ENCODE measurements at regions not wholly inside any gene's neighbourhood (a gene's known extent, or its start where the extent isn't known, plus 50 kb on each side); places are given as distances from the start of the nearest gene placed in this dataset.
A peak's percentile ranks its signal among the peaks of the same experiment; 100 is the strongest.

GRCh38 chr2:207236156-207236935, 70.6 kb upstream of the KLF7 start:
- DNase-seq (ENCODE audit: low read depth, low spot score) = no peak

DNA sequence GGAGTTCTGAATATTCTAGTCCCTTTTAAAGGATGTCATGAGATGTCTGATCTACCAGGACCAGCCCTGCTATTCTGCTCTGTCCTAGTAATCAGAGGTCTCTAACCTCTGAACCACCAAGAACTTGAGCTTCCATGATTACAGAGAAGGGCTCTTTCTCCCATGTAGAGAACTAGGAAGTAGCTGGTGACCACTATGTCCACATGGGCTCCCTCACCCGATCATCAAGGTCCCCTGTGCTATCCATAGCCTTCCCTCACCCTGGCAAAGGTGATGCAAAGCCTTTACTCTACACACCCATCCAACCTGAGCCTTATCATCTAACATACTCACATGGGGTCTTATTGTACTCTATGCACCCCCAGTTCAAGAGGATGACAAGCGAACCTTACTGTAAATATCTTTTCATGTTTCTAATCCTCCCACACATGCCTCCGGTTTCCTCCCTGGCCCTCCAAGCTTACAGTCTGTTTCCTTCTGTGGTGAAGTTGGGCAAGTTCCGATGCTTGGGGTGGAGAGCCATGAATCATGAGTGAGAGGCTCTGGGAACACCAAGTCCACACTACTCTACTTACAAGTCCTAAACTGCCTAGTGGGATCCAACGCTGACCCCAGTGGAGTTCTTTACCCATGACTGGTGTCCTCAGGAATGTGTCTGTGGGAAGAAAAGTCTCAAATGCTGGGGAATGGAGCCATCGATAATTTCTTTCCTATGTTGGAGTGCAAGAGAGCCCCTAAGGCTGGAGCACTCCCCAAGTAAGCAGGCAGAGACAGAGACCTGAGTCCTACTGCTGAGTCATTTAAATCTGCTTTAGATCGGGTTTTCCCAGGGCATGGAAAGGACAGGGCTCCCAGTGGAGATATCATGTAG, 73.3 kb upstream of the KLF7 start:
- peak; percentile 98 for DNase-seq (ENCODE audit: low read depth, low spot score)

- DNase-seq (ENCODE audit: low read depth, low spot score) = peak; percentile 79
Measured at GRCh38 chr2:207239754-207240494, 74.2 kb upstream of the KLF7 start.

GRCh38 chr2:207240649-207241048, 74.9 kb upstream of the KLF7 start:
- DNase-seq (ENCODE audit: low read depth, low spot score) = no peak

GRCh38 chr2:207241198-207241597, 75.5 kb upstream of the KLF7 start:
- peak; percentile 21 for DNase-seq (ENCODE audit: low read depth, low spot score)

DNA sequence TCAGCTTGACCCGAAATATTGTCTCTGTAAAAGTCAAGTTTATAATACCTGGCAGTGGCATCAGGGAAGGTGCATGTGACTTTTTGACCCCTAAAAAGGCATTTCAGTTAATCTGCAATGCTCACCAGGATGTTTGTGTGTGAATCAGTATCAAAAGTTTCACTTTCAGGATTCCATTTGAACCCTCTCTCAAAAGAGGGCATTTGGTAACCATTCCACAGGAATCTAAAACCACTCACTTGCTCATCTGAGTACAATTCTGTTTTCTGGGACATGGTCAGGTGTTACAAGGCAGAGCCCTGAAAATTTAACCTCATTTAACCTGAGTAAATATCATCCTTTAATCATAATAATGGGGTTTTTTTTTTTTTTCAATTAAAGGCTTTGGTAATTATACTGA, 77.9 kb upstream of the KLF7 start:
- no peak for DNase-seq (ENCODE audit: low read depth, low spot score)

GRCh38 chr2:207244971-207245925, 79.5 kb upstream of the KLF7 start:
- DNase-seq (ENCODE audit: low read depth, low spot score) = no peak

DNA sequence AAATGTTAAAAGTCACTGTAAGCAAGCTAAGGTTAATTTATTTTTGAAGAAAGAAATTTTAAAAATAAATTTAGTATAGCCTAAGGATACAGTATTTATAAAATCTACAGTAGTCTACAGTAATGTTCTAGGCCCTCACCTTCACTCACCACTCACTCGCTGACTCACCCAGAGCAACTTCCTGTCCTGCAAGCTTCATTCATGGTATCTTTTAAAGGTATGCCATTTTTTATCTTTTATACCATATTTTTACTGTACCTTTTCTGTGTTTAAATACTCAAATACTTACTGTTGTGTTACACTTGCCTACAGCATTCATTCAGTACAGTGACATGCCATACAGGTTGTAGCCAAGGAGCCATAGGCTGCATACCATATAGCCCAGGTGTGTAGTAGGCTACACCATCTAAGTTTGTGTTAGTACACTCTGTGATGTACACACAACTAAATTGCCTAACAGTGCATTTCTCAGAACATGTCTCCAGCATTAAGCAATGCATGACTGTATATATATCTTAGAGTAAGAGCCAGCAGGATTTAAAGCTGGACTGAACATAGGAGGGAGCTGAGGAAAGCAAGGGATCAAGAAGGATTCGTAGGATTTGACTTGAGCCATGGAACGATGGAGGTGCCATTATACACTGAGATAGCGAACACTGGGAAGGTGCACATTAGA, 83.1 kb upstream of the KLF7 start:
- no peak for DNase-seq (ENCODE audit: low read depth, low spot score)

- DNase-seq (ENCODE audit: low read depth, low spot score) = no peak
Measured at GRCh38 chr2:207251022-207251421, 85.3 kb upstream of the KLF7 start.

GRCh38 chr2:207251573-207252192, 85.9 kb upstream of the KLF7 start:
- no peak for DNase-seq (ENCODE audit: low read depth, low spot score)

- no peak for DNase-seq (ENCODE audit: low read depth, low spot score)
Measured at GRCh38 chr2:207252416-207252815, 86.7 kb upstream of the KLF7 start.

GRCh38 chr2:207252979-207253645, 87.4 kb upstream of the KLF7 start:
- DNase-seq (ENCODE audit: low read depth, low spot score) = peak; percentile 37

- peak; percentile 91 for DNase-seq (ENCODE audit: low read depth, low spot score)
Measured at GRCh38 chr2:207253666-207254345, 88.1 kb upstream of the KLF7 start.

DNA sequence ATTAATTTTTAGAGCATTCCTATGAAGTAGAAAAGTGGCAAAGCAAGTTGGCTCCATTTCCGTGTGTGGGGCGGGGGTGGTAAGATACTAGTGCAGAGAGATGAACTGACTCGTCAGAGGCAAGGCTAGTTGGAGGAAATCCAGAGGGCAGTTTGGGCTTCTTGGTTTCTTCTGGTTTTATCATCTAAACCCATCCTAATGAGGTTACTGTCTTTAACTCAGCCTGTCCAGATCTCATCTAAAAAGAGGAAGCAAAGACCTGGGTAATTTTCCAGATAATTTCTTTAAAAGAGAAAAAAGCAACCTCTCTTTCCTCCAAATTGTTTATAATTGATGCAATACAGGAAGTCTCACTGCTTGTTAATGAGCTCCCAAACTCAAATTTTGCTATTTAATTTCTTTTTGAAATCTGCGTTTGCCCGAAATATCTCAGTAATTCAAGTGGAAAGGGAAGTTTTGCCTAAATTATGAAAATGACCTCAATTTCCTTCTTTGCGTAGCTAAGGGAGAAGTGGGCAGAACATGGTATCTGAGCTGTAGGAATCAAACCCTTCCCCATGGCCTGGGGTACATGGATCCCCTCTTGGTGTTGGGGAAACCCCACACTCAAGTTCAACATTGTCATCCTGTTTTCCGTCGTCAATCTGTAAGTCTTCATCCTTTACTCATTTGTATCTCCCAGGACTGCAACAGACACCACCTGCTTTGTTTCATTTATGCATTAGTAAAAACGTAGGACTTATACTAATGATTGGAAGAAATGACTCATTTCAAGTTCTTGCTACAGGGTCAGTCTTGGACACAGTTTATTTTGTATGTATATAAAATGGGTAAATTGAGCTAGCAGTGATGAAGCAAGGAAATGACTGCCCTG, 89.1 kb upstream of the KLF7 start:
- peak; percentile 28 for DNase-seq (ENCODE audit: low read depth, low spot score)

GRCh38 chr2:207255565-207256470, 90.1 kb upstream of the KLF7 start:
- peak; percentile 35 for DNase-seq (ENCODE audit: low read depth, low spot score)

DNA sequence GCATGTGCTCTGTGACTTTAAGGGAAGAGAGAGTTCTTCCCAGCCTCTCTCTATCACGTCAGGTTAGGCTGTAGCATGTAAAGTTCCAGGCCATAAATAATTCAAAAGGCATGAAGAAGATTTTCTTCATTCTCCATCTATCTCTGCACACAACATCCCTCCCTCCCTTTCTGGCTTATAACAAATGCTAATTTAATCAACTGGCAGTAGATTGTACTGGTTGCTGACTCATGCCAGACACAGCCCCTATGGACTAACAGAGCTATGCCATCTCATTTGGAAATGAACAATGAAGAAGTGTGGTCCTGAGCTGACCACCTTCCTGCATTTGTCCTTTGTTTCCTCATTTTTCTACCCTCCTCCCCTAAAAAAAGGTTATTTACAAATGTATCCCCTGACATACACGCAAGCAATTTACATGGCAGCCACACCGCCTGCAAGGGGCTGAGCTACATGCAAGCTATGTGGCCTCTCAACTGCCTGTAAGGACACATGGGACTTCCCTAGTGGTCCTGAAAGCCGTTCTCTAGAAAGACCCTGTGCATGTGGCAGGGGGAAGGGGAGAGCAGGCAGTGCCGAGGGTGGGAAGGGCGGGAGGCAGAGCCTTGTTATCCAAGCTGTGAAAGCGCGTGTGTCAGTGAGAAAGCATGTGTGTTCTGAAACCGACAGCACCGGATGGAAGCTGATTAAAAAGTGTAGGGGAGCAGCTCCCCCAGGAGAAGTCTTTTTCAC, 90.9 kb upstream of the KLF7 start:
- peak; percentile 79 for DNase-seq (ENCODE audit: low read depth, low spot score)
